Ishikawa (cell line): ENCODE measurements at regions not wholly inside any gene's neighbourhood (a gene's known extent, or its start where the extent isn't known, plus 50 kb on each side); places are given as distances from the start of the nearest gene placed in this dataset.

ENCODE experiments used
- CEBPB ChIP-seq: IDR thresholded peaks from 2 replicates; pipeline ENCODE4 v1.6.1; 2012
- EGR1 ChIP-seq: IDR thresholded peaks from 2 replicates; pipeline ENCODE4 v1.6.1; 2012
- EP300 ChIP-seq: IDR thresholded peaks from 2 replicates; pipeline ENCODE4 v1.6.1; 2012; ENCODE audit warnings: borderline replicate concordance
- TAF1 ChIP-seq: IDR thresholded peaks from 2 replicates; pipeline ENCODE4 v1.6.1; 2012; ENCODE audit warnings: low read depth, mild to moderate bottlenecking
- YY1 ChIP-seq: IDR thresholded peaks from 2 replicates; pipeline ENCODE4 v1.6.1; 2012; ENCODE audit warnings: low read depth
- ZBTB7A ChIP-seq: IDR thresholded peaks from 2 replicates; pipeline ENCODE4 v1.6.1; 2012; ENCODE audit warnings: low read depth
- TF ChIP-seq, protein P1 (sequence below): IDR thresholded peaks from 2 replicates; pipeline ENCODE4 v1.6.1; 2012; ENCODE audit warnings: low read depth, mild to moderate bottlenecking
- TF ChIP-seq, protein P2 (sequence below): IDR thresholded peaks from 2 replicates; pipeline ENCODE4 v1.6.1; 2012
- TF ChIP-seq, protein P3 (sequence below): IDR thresholded peaks from 2 replicates; pipeline ENCODE4 v1.6.1; 2012

DNA sequence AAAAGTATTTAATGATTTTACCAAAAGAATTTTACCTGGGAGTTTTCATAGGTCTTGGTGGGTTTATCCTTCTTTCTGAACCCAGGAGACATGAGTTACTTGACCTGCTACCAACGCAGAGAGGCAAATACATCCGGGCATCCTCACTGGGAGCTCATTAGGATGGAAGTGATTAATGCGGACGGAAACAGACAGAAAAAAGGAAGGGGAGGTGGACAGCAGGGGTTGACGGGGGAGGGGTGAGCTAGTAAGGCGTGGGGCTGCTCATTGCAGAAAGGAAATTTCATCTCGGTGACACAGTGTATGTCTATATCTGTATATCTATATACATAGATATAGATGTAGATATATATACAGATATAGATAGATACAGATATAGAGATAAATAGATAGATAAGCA lies 408.2 kb upstream of the ADARB2 start:
- TF ChIP-seq EGR1 (no peak), EP300 (no peak), CEBPB (no peak), ZBTB7A (no peak), YY1 (no peak), TAF1 (no peak)
- TF ChIP-seq, protein P1, sequence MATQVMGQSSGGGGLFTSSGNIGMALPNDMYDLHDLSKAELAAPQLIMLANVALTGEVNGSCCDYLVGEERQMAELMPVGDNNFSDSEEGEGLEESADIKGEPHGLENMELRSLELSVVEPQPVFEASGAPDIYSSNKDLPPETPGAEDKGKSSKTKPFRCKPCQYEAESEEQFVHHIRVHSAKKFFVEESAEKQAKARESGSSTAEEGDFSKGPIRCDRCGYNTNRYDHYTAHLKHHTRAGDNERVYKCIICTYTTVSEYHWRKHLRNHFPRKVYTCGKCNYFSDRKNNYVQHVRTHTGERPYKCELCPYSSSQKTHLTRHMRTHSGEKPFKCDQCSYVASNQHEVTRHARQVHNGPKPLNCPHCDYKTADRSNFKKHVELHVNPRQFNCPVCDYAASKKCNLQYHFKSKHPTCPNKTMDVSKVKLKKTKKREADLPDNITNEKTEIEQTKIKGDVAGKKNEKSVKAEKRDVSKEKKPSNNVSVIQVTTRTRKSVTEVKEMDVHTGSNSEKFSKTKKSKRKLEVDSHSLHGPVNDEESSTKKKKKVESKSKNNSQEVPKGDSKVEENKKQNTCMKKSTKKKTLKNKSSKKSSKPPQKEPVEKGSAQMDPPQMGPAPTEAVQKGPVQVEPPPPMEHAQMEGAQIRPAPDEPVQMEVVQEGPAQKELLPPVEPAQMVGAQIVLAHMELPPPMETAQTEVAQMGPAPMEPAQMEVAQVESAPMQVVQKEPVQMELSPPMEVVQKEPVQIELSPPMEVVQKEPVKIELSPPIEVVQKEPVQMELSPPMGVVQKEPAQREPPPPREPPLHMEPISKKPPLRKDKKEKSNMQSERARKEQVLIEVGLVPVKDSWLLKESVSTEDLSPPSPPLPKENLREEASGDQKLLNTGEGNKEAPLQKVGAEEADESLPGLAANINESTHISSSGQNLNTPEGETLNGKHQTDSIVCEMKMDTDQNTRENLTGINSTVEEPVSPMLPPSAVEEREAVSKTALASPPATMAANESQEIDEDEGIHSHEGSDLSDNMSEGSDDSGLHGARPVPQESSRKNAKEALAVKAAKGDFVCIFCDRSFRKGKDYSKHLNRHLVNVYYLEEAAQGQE, result no peak
- TF ChIP-seq, protein P2, sequence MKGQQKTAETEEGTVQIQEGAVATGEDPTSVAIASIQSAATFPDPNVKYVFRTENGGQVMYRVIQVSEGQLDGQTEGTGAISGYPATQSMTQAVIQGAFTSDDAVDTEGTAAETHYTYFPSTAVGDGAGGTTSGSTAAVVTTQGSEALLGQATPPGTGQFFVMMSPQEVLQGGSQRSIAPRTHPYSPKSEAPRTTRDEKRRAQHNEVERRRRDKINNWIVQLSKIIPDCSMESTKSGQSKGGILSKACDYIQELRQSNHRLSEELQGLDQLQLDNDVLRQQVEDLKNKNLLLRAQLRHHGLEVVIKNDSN, result no peak
- TF ChIP-seq, protein P3, sequence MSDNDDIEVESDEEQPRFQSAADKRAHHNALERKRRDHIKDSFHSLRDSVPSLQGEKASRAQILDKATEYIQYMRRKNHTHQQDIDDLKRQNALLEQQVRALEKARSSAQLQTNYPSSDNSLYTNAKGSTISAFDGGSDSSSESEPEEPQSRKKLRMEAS, result no peak
